DND-41 (cell line): ENCODE measurements at regions not wholly inside any gene's neighbourhood (a gene's known extent, or its start where the extent isn't known, plus 50 kb on each side); places are given as distances from the start of the nearest gene placed in this dataset.

ENCODE experiments used
- EZH2 ChIP-seq: IDR thresholded peaks from 3 replicates; pipeline ENCODE4 v1.6.1; 2012; ENCODE audit warnings: borderline replicate concordance, low read depth, mild to moderate bottlenecking, moderate library complexity, low read length, inconsistent platforms; ENCODE audit not compliant: severe bottlenecking
- TF ChIP-seq, protein P1 (sequence below): IDR thresholded peaks from 2 replicates; pipeline ENCODE4 v1.5.1; 2012; ENCODE audit warnings: borderline replicate concordance, low read length, moderate library complexity, mild to moderate bottlenecking; ENCODE audit not compliant: poor library complexity, severe bottlenecking; ENCODE audit errors: extremely low read depth

DNA sequence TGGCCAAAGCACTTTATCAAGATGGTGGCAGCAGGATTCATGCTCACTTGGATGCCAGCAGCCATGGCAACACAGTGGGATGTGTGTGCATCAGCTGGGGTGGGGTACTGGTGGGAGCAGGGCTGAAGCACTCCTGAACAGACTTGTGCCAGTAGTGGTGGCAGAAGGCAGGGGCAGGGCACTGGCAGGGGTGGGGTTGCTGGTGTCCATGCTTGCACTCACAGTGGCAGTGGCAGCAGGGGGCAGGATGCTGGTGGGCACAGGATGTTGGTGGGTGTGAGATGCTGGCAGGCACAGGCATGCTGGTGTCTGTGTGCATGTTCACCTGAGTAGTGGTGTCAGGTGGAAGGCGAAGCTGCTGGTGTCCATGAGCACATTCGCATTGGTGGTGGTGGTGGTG lies 161.0 kb upstream of the PMFBP1 start:
- TF ChIP-seq, protein P1, sequence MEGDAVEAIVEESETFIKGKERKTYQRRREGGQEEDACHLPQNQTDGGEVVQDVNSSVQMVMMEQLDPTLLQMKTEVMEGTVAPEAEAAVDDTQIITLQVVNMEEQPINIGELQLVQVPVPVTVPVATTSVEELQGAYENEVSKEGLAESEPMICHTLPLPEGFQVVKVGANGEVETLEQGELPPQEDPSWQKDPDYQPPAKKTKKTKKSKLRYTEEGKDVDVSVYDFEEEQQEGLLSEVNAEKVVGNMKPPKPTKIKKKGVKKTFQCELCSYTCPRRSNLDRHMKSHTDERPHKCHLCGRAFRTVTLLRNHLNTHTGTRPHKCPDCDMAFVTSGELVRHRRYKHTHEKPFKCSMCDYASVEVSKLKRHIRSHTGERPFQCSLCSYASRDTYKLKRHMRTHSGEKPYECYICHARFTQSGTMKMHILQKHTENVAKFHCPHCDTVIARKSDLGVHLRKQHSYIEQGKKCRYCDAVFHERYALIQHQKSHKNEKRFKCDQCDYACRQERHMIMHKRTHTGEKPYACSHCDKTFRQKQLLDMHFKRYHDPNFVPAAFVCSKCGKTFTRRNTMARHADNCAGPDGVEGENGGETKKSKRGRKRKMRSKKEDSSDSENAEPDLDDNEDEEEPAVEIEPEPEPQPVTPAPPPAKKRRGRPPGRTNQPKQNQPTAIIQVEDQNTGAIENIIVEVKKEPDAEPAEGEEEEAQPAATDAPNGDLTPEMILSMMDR: no peak
- no peak for TF ChIP-seq EZH2
